ENCODE measurements at regions not wholly inside any gene's neighbourhood (a gene's known extent, or its start where the extent isn't known, plus 50 kb on each side); places are given as distances from the start of the nearest gene placed in this dataset.

GRCh38 chr10:8229153-8229552, 174.7 kb downstream of the GATA3 start:
- Histone ChIP-seq H3K27me3 (ENCODE audit: control insufficient read depth in 4 of 4, insufficient read depth in 4 of 4, low read length in 3 of 4) (peaks cover 0 to 2% (median 0%) of the 10 kb centered on the region in 4 donors), H3K4me3 (ENCODE audit: low read depth in 1 of 3, low read length in 3 of 3) (no peak overlapping the region)
- WGBS, result 67% methylated on average over 3 of the region's 3 CpGs

GRCh38 chr10:8230902-8231301, 176.4 kb downstream of the GATA3 start:
- no peak overlapping the region for H3K27ac ChIP-seq (ENCODE audit: low read depth in 1 of 2, low read length in 2 of 2)
- no peak overlapping the region for H3K4me3 ChIP-seq (ENCODE audit: low read depth in 1 of 3, low read length in 3 of 3)
- no peaks in the 10 kb centered on the region for H3K9me3 ChIP-seq (ENCODE audit: control insufficient read depth in 4 of 4, low read length in 3 of 4)
- no peak overlapping the region for H3K9ac ChIP-seq (ENCODE audit: low read depth in 1 of 2, low read length in 2 of 2)
- TF ChIP-seq ATF3 (IDR thresholded peaks at IDR 0.05) (no peak), FOXA2 (IDR thresholded peaks at IDR 0.05) (no peak), RAD21 (IDR thresholded peaks at IDR 0.05) (no peak), YY1 (IDR thresholded peaks at IDR 0.05) (no peak), RXRA (IDR thresholded peaks at IDR 0.05) (no peak), ZBTB33 (IDR thresholded peaks at IDR 0.05) (no peak), FOXA1 (IDR thresholded peaks at IDR 0.05) (no peak), GABPA (IDR thresholded peaks at IDR 0.05 in 1 of 2, conservative IDR thresholded peaks at IDR 0.05 in 1 of 2) (no peak), NR2F2 (IDR thresholded peaks at IDR 0.05) (no peak)
- DNase-seq (ENCODE audit: low spot score), result no peak
- no peaks in the 10 kb centered on the region for H3K27me3 ChIP-seq (ENCODE audit: control insufficient read depth in 4 of 4, insufficient read depth in 4 of 4, low read length in 3 of 4)
- 95% methylated on average over 1 of the region's 1 CpG for WGBS
- H3K4me1 ChIP-seq (ENCODE audit: control insufficient read depth in 4 of 4, insufficient read depth in 4 of 4, low read length in 3 of 4), result no peaks in the 10 kb centered on the region
- H3K36me3 ChIP-seq (ENCODE audit: control insufficient read depth in 4 of 4, insufficient read depth in 3 of 4, low read depth in 1 of 4, low read length in 3 of 4), result no peaks in the 10 kb centered on the region

More at GRCh38 chr10:8229153-8229552, 174.7 kb downstream of the GATA3 start:
- DNase-seq (ENCODE audit: low spot score), result no peak
- H3K9me3 ChIP-seq (ENCODE audit: control insufficient read depth in 4 of 4, low read length in 3 of 4), result no peaks in the 10 kb centered on the region
- H3K36me3 ChIP-seq (ENCODE audit: control insufficient read depth in 4 of 4, insufficient read depth in 3 of 4, low read depth in 1 of 4, low read length in 3 of 4), result no peaks in the 10 kb centered on the region
- H3K4me1 ChIP-seq (ENCODE audit: control insufficient read depth in 4 of 4, insufficient read depth in 4 of 4, low read length in 3 of 4), result no peaks in the 10 kb centered on the region
- no peak for TF ChIP-seq REST (IDR thresholded peaks at IDR 0.05)
- TF ChIP-seq JUND (IDR thresholded peaks at IDR 0.05), result no peak
- TF ChIP-seq HNF4A (conservative IDR thresholded peaks at IDR 0.05), result no peak
- H3K27ac ChIP-seq (ENCODE audit: low read depth in 1 of 2, low read length in 2 of 2), result no peak overlapping the region
- no peak overlapping the region for H3K9ac ChIP-seq (ENCODE audit: low read depth in 1 of 2, low read length in 2 of 2)

GRCh38 chr10:8233049-8233448, 178.6 kb downstream of the GATA3 start:
- Histone ChIP-seq H3K36me3 (ENCODE audit: control insufficient read depth in 4 of 4, insufficient read depth in 3 of 4, low read depth in 1 of 4, low read length in 3 of 4) (no peaks in the 10 kb centered on the region), H3K9ac (ENCODE audit: low read depth in 1 of 2, low read length in 2 of 2) (no peak overlapping the region), H3K27me3 (ENCODE audit: control insufficient read depth in 4 of 4, insufficient read depth in 4 of 4, low read length in 3 of 4) (no peaks in the 10 kb centered on the region), H3K4me1 (ENCODE audit: control insufficient read depth in 4 of 4, insufficient read depth in 4 of 4, low read length in 3 of 4) (no peaks in the 10 kb centered on the region), H3K4me3 (ENCODE audit: low read depth in 1 of 3, low read length in 3 of 3) (no peak overlapping the region), H3K27ac (ENCODE audit: low read depth in 1 of 2, low read length in 2 of 2) (no peak overlapping the region), H3K9me3 (ENCODE audit: control insufficient read depth in 4 of 4, low read length in 3 of 4) (no peaks in the 10 kb centered on the region)
- WGBS, result 83% methylated on average over 3 of the region's 3 CpGs
- TF ChIP-seq EGR1 (IDR thresholded peaks at IDR 0.05; ENCODE audit: low read depth in 2 of 2) (no peak), FOXA1 (IDR thresholded peaks at IDR 0.05) (no peak)
- DNase-seq (ENCODE audit: low spot score), result no peak
